Testis (tissue), 2 donors: ENCODE measurements at regions not wholly inside any gene's neighbourhood (a gene's known extent, or its start where the extent isn't known, plus 50 kb on each side); places are given as distances from the start of the nearest gene placed in this dataset.

Experiments
- POLR2A ChIP-seq: fragments of 450-650 bp; IDR thresholded peaks from one replicate; pipeline ENCODE4 v1.6.1; 2017; ENCODE audit warnings: antibody characterized with exemption, mild to moderate bottlenecking, moderate library complexity
- TF ChIP-seq, protein P1 (sequence below), 3 experiments: fragments of 450-650 bp in 2 of 3; fragments of 200-600 bp in 1 of 3; sonication (generic) in 1 of 3; IDR thresholded peaks; one replicate each; pipeline ENCODE4 v1.5.1; 2016 to 2019; ENCODE audit warnings: antibody characterized with exemption in 3 of 3, mild to moderate bottlenecking in 2 of 3, moderate library complexity in 1 of 3

DNA sequence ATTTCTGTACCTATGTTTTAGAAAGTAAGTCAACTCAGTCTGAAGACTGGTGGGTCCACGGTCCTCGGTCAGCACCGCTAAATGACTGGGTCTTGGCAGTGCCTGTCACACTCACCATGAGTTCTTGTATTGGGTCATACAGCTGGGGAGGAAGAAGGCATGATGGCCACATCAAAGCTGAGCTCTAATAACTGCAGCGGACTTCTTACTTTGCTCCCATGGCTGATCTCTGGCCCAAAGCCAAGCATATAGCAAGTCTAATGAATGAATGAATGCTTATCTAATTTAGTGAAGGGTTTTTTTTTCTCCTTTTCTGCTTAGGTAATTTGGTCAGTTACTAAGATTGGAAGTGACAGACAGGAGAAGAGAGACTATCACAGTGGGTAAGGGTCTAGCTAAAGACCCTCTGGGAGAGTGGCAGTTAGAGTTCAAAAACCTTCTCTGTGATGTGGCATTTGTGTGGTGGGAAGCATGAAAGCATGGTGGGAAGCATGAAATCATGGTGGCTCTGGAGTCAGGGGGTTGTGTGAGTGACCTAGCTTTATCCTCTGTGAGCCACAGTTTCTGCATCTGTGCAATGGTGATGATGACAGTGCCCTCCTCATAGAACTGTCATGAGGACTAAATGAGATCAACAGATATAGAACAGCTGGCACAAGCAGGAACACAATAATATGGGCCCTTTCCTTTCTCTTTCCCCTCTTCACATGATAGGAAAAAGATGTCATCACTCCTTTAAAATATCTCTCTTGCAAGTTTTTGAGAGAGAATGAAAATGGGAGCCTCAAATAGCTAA, 78.9 kb upstream of the JAK1 start:
- TF ChIP-seq, protein P1, sequence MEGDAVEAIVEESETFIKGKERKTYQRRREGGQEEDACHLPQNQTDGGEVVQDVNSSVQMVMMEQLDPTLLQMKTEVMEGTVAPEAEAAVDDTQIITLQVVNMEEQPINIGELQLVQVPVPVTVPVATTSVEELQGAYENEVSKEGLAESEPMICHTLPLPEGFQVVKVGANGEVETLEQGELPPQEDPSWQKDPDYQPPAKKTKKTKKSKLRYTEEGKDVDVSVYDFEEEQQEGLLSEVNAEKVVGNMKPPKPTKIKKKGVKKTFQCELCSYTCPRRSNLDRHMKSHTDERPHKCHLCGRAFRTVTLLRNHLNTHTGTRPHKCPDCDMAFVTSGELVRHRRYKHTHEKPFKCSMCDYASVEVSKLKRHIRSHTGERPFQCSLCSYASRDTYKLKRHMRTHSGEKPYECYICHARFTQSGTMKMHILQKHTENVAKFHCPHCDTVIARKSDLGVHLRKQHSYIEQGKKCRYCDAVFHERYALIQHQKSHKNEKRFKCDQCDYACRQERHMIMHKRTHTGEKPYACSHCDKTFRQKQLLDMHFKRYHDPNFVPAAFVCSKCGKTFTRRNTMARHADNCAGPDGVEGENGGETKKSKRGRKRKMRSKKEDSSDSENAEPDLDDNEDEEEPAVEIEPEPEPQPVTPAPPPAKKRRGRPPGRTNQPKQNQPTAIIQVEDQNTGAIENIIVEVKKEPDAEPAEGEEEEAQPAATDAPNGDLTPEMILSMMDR (IDR thresholded peaks at IDR 0.05), result no peak
- no peak for TF ChIP-seq POLR2A
